Hepatocyte (in vitro differentiated cells): ENCODE measurements at regions not wholly inside any gene's neighbourhood (a gene's known extent, or its start where the extent isn't known, plus 50 kb on each side); places are given as distances from the start of the nearest gene placed in this dataset.

Experiments
- EZH2 ChIP-seq: fragments of 200-600 bp; sonication (generic); IDR thresholded peaks from 2 replicates; pipeline ENCODE4 v1.6.1; 2016; ENCODE audit warnings: antibody characterized with exemption, mild to moderate bottlenecking, borderline replicate concordance
- EZH2phosphoT487 ChIP-seq: fragments of 200-600 bp; sonication (generic); IDR thresholded peaks from one replicate; pipeline ENCODE4 v1.6.1; 2018; ENCODE audit warnings: antibody characterized with exemption, mild to moderate bottlenecking, low read depth, moderate library complexity; ENCODE audit not compliant: unreplicated experiment, severe bottlenecking
- TF ChIP-seq, protein P1 (sequence below): fragments of 200-600 bp; sonication (generic); IDR thresholded peaks from 2 replicates; pipeline ENCODE4 v1.5.1; 2016; ENCODE audit warnings: antibody characterized with exemption, mild to moderate bottlenecking; ENCODE audit not compliant: poor library complexity

DNA sequence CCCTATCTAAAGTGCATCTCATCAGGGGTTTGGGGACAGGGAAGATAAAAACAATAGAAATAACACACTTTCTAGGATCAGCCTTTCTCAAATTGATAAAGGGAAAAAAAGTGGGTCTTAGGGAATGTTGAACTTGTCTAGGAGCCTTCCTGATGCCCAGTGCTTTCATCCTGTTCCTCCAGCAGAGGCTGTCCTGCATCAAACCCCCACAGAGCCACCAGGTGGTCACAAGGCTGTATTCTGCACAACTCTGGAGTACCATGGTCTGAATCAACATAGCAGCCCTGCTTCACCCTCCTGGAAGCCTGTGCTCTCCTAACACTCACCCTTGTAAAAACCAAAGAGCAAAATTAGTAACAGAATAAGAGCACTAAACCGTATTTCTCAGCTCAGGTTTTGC, 118.5 kb upstream of the SLC25A36 start:
- TF ChIP-seq, protein P1, sequence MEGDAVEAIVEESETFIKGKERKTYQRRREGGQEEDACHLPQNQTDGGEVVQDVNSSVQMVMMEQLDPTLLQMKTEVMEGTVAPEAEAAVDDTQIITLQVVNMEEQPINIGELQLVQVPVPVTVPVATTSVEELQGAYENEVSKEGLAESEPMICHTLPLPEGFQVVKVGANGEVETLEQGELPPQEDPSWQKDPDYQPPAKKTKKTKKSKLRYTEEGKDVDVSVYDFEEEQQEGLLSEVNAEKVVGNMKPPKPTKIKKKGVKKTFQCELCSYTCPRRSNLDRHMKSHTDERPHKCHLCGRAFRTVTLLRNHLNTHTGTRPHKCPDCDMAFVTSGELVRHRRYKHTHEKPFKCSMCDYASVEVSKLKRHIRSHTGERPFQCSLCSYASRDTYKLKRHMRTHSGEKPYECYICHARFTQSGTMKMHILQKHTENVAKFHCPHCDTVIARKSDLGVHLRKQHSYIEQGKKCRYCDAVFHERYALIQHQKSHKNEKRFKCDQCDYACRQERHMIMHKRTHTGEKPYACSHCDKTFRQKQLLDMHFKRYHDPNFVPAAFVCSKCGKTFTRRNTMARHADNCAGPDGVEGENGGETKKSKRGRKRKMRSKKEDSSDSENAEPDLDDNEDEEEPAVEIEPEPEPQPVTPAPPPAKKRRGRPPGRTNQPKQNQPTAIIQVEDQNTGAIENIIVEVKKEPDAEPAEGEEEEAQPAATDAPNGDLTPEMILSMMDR, result no peak
- no peak for TF ChIP-seq EZH2
- TF ChIP-seq EZH2phosphoT487, result no peak
